H9 (cell line): ENCODE measurements at regions not wholly inside any gene's neighbourhood (a gene's known extent, or its start where the extent isn't known, plus 50 kb on each side); places are given as distances from the start of the nearest gene placed in this dataset.

ENCODE experiments used
- DNase-seq: peaks from one replicate; pipeline ENCODE4 v3.0.0-alpha.2; 2017
- H2AFZ ChIP-seq: one replicate; pipeline ENCODE4 v1.6.1; 2013; ENCODE audit warnings: mild to moderate bottlenecking, low read length, control low read depth, moderate library complexity
- H2AK5ac ChIP-seq: 2 replicates; pipeline ENCODE4 v1.6.1; 2013; ENCODE audit warnings: low read length, control low read depth, mixed read lengths; ENCODE audit not compliant: insufficient read length
- H2BK120ac ChIP-seq: one replicate; pipeline ENCODE4 v1.6.1; 2013; ENCODE audit warnings: low read depth, mild to moderate bottlenecking, low read length, control low read depth, inconsistent platforms; ENCODE audit not compliant: poor library complexity, severe bottlenecking
- H2BK12ac ChIP-seq: 2 replicates; pipeline ENCODE4 v1.6.1; 2013; ENCODE audit warnings: low read length, control low read depth, mixed read lengths, low read depth; ENCODE audit not compliant: insufficient read length
- H2BK15ac ChIP-seq: 2 replicates; pipeline ENCODE4 v1.6.1; 2013; ENCODE audit warnings: low read depth, low read length, control low read depth
- H2BK20ac ChIP-seq: one replicate; pipeline ENCODE4 v1.6.1; 2013; ENCODE audit warnings: low read depth, mild to moderate bottlenecking, low read length, control low read depth, inconsistent platforms; ENCODE audit not compliant: poor library complexity, severe bottlenecking
- H2BK5ac ChIP-seq: 2 replicates; pipeline ENCODE4 v1.6.1; 2013; ENCODE audit warnings: low read length, control low read depth, mixed read lengths; ENCODE audit not compliant: insufficient read length
- H3K14ac ChIP-seq: 2 replicates; pipeline ENCODE4 v1.6.1; 2013; ENCODE audit warnings: low read length, control low read depth; ENCODE audit not compliant: insufficient read depth
- H3K18ac ChIP-seq: 2 replicates; pipeline ENCODE4 v1.6.1; 2013; ENCODE audit warnings: low read depth, mild to moderate bottlenecking, mixed read lengths, low read length, control low read depth; ENCODE audit not compliant: insufficient read length
- H3K23ac ChIP-seq: 2 replicates; pipeline ENCODE4 v1.6.1; 2013; ENCODE audit warnings: low read length, control low read depth, mixed read lengths, low read depth; ENCODE audit not compliant: insufficient read length
- H3K23me2 ChIP-seq: 2 replicates; pipeline ENCODE4 v1.6.1; 2013; ENCODE audit warnings: low read depth, mild to moderate bottlenecking, mixed read lengths, low read length, control low read depth; ENCODE audit not compliant: insufficient read length, poor library complexity, severe bottlenecking
- H3K27ac ChIP-seq: 2 replicates; pipeline ENCODE4 v1.5.1; 2013; ENCODE audit warnings: low read length, control low read depth, mixed read lengths, low read depth; ENCODE audit not compliant: insufficient read length
- H3K27me3 ChIP-seq: 2 replicates; pipeline ENCODE4 v1.6.1; 2013; ENCODE audit warnings: low read length, control low read depth, inconsistent platforms; ENCODE audit not compliant: insufficient read depth
- H3K4ac ChIP-seq: 2 replicates; pipeline ENCODE4 v1.6.1; 2013; ENCODE audit warnings: low read depth, mild to moderate bottlenecking, control low read depth, inconsistent platforms, low read length, moderate library complexity
- H3K4me1 ChIP-seq: 2 replicates; pipeline ENCODE4 v1.6.1; 2013; ENCODE audit warnings: low read length, control low read depth, inconsistent platforms; ENCODE audit not compliant: insufficient read depth
- H3K4me2 ChIP-seq: 2 replicates; pipeline ENCODE4 v1.6.1; 2013; ENCODE audit warnings: low read length, control low read depth, mixed read lengths; ENCODE audit not compliant: insufficient read length, insufficient read depth
- H3K56ac ChIP-seq: 2 replicates; pipeline ENCODE4 v1.6.1; 2013; ENCODE audit warnings: low read depth, mild to moderate bottlenecking, mixed read lengths, low read length, control low read depth; ENCODE audit not compliant: insufficient read length
- H3K79me1 ChIP-seq: 2 replicates; pipeline ENCODE4 v1.6.1; 2013; ENCODE audit warnings: low read depth, mild to moderate bottlenecking, moderate library complexity, low read length, control low read depth, inconsistent platforms; ENCODE audit not compliant: insufficient read depth, poor library complexity, severe bottlenecking
- H3K79me2 ChIP-seq: 2 replicates; pipeline ENCODE4 v1.6.1; 2013; ENCODE audit warnings: low read length, control low read depth, inconsistent platforms; ENCODE audit not compliant: insufficient read depth
- H3K9ac ChIP-seq: 2 replicates; pipeline ENCODE4 v1.6.1; 2013; ENCODE audit warnings: low read length, control low read depth, mixed read lengths; ENCODE audit not compliant: insufficient read length; ENCODE audit errors: extremely low read depth
- H3K9me3 ChIP-seq: one replicate; pipeline ENCODE4 v1.6.1; 2013; ENCODE audit warnings: low read depth, low read length, inconsistent platforms; ENCODE audit not compliant: control insufficient read depth
- H3T11ph ChIP-seq: one replicate; pipeline ENCODE4 v1.6.1; 2013; ENCODE audit warnings: mild to moderate bottlenecking, low read length, control low read depth, inconsistent platforms
- H4K20me1 ChIP-seq: one replicate; pipeline ENCODE4 v1.6.1; 2013; ENCODE audit not compliant: control insufficient read depth, insufficient read length, insufficient read depth
- H4K5ac ChIP-seq: 2 replicates; pipeline ENCODE4 v1.6.1; 2013; ENCODE audit warnings: low read depth, mild to moderate bottlenecking, mixed read lengths, low read length, control low read depth; ENCODE audit not compliant: insufficient read length
- H4K8ac ChIP-seq: replicated peaks from 2 replicates; pipeline ENCODE4 v1.6.1; 2013; ENCODE audit warnings: low read length, control low read depth, mixed read lengths, low read depth; ENCODE audit not compliant: insufficient read length
- H4K91ac ChIP-seq: 2 replicates; pipeline ENCODE4 v1.6.1; 2013; ENCODE audit warnings: low read depth, mild to moderate bottlenecking, moderate library complexity, mixed read lengths, low read length, control low read depth; ENCODE audit not compliant: insufficient read length
- H3K27ac Mint-ChIP-seq, 3 experiments: 2 replicates in 2 of 3; 3 replicates in 1 of 3; pipeline ENCODE4 v1.8.0; 2020 to 2021; ENCODE audit warnings: mixed read lengths in 3 of 3, mild to moderate bottlenecking in 1 of 3, moderate library complexity in 1 of 3
- H3K27me3 Mint-ChIP-seq: 2 replicates; pipeline ENCODE4 v1.8.0; 2021; ENCODE audit warnings: low read depth, mild to moderate bottlenecking, moderate library complexity, mixed read lengths
- H3K36me3 Mint-ChIP-seq, 3 experiments: 2 replicates in 2 of 3; 3 replicates in 1 of 3; pipeline ENCODE4 v1.8.0; 2020 to 2021; ENCODE audit warnings: low read depth in 3 of 3, mixed read lengths in 3 of 3; ENCODE audit not compliant: insufficient read depth in 1 of 3
- H3K4me1 Mint-ChIP-seq, 2 experiments: 2 replicates each; pipeline ENCODE4 v1.8.0; 2020; ENCODE audit warnings: mixed read lengths in 2 of 2
- H3K4me3 Mint-ChIP-seq, 2 experiments: 2 replicates in 1 of 2; 3 replicates in 1 of 2; pipeline ENCODE4 v1.8.0; 2020 to 2021; ENCODE audit warnings: mild to moderate bottlenecking in 2 of 2, mixed read lengths in 2 of 2, moderate library complexity in 1 of 2
- H3K9me3 Mint-ChIP-seq, 2 experiments: 2 replicates in 1 of 2; 3 replicates in 1 of 2; pipeline ENCODE4 v1.8.0; 2020; ENCODE audit warnings: mild to moderate bottlenecking in 2 of 2, mixed read lengths in 2 of 2, moderate library complexity in 1 of 2
- CTCF ChIP-seq: fragments of 200-600 bp; sonication (generic); conservative IDR thresholded peaks from 3 replicates; pipeline ENCODE4 v1.8.0; 2021; ENCODE audit warnings: antibody characterized with exemption, mild to moderate bottlenecking
- WGBS: extraction: QIAGEN DNeasy Blood & Tissue Kit; methylation state at CpG from one replicate; pipeline ENCODE4 v1.1.7; 2013; ENCODE audit warnings: missing lambda C conversion rate, low lambda C conversion rate, mixed read lengths; ENCODE audit not compliant: insufficient read length; ENCODE audit errors: extremely low coverage; 5-methylcytosine and 5-hydroxymethylcytosine counted together

GRCh38 chr4:108520807-108521206, 99.6 kb upstream of the RPL34 start:
- TF ChIP-seq CTCF, result no peak
- Histone ChIP-seq H4K8ac (no peak overlapping the region), H4K91ac (no peak overlapping the region), H3K18ac (no peak overlapping the region), H3K4me1 (peaks cover 3% of the 10 kb centered on the region), H2BK20ac (no peak overlapping the region), H2AK5ac (no peak overlapping the region), H3K27me3 (no peaks in the 10 kb centered on the region), H3T11ph (no peak overlapping the region), H3K23ac (no peak overlapping the region), H3K4ac (no peak overlapping the region), H4K20me1 (no peaks in the 10 kb centered on the region), H2BK120ac (no peak overlapping the region), H3K14ac (no peak overlapping the region), H2BK15ac (no peak overlapping the region), H3K4me2 (no peak overlapping the region), H3K79me2 (no peaks in the 10 kb centered on the region), H2BK12ac (no peak overlapping the region), H3K9me3 (no peaks in the 10 kb centered on the region), H3K56ac (no peak overlapping the region), H3K23me2 (no peaks in the 10 kb centered on the region), H3K79me1 (no peaks in the 10 kb centered on the region), H3K27ac (no peak overlapping the region), H3K9ac (no peak overlapping the region), H2AFZ (peak overlapping the region; percentile 14), H4K5ac (no peak overlapping the region), H2BK5ac (no peak overlapping the region)
- peaks cover 3% of the 10 kb centered on the region for H3K27me3 Mint-ChIP-seq
- no peaks in the 10 kb centered on the region for H3K9me3 Mint-ChIP-seq
- H3K36me3 Mint-ChIP-seq, result no peaks in the 10 kb centered on the region
- H3K27ac Mint-ChIP-seq, result no peak overlapping the region
- no peak overlapping the region for H3K4me3 Mint-ChIP-seq
- WGBS, result no CpG with 5 or more reads among the region's 1 CpG
- DNase-seq, result no peak
- H3K4me1 Mint-ChIP-seq, result peaks cover 0 to 3% of the 10 kb centered on the region in 2 experiments; a peak in 1 of 4 replicates
